ENCODE measurements at regions not wholly inside any gene's neighbourhood (a gene's known extent, or its start where the extent isn't known, plus 50 kb on each side); places are given as distances from the start of the nearest gene placed in this dataset.

GRCh38 chrX:10798041-10798440 is 177.7 kb upstream of the MID1 start:
- ChIA-PET CTCF (ENCODE audit: partially characterized antibody) (interaction anchor here (0.9 kb wide), 1 partner anchor 9 kb away, joined by 3 read pairs; no protein-coding TSS in a partner anchor), POLR2A (ENCODE audit: partially characterized antibody) (interaction anchor here (0.5 kb wide), 1 partner anchor 27 kb away, joined by 4 read pairs; no protein-coding TSS in a partner anchor)
- Histone ChIP-seq H3K27me3 (replicated peaks in 1 of 4; ENCODE audit: control insufficient read depth in 3 of 4, extremely low read depth in 1 of 4, insufficient read depth in 3 of 4, low read length in 3 of 4) (no peaks in the 10 kb centered on the region), H3K4me2 (ENCODE audit: insufficient read depth in 1 of 2, low read depth in 2 of 2, low read length in 2 of 2) (no peak overlapping the region), H2AK5ac (ENCODE audit: low read depth, low read length) (no peak overlapping the region), H2BK5ac (ENCODE audit: low read depth, low read length) (no peak overlapping the region), H3K79me1 (ENCODE audit: low read depth, low read length) (no peaks in the 10 kb centered on the region), H2BK120ac (replicated peaks; ENCODE audit: low read depth, low read length) (no peak overlapping the region), H3K9me3 (ENCODE audit: insufficient read depth in 2 of 2, low read depth in 1 of 2, low read length in 1 of 2) (no peaks in the 10 kb centered on the region), H4K5ac (ENCODE audit: insufficient read length, low read depth, low read length) (no peak overlapping the region), H3K36me3 (ENCODE audit: control insufficient read depth in 2 of 4, insufficient read depth in 4 of 4, low read length in 3 of 4) (no peaks in the 10 kb centered on the region), H3K4ac (replicated peaks; ENCODE audit: insufficient read length, low read depth, low read length) (no peak overlapping the region), H4K20me1 (replicated peaks in 1 of 2; ENCODE audit: control insufficient read depth in 1 of 2, insufficient read depth in 2 of 2, low read length in 2 of 2) (no peaks in the 10 kb centered on the region), H3K18ac (ENCODE audit: extremely low read depth, low read length) (no peak overlapping the region), H3K14ac (ENCODE audit: insufficient read length) (no peak overlapping the region), H4K8ac (ENCODE audit: extremely low read depth, insufficient read depth, low read length) (no peak overlapping the region), H2BK20ac (ENCODE audit: low read length) (no peak overlapping the region), H2BK12ac (ENCODE audit: low read depth, low read length) (no peak overlapping the region), H2AFZ (ENCODE audit: low read length) (no peak overlapping the region), H3K9ac (replicated peaks in 1 of 4; ENCODE audit: extremely low read depth in 1 of 4, low read depth in 3 of 4, low read length in 3 of 4) (no peak overlapping the region), H3K27ac (ENCODE audit: low read depth, low read length) (no peak overlapping the region), H2BK15ac (ENCODE audit: low read length) (no peak overlapping the region), H3K23ac (ENCODE audit: insufficient read length) (no peak overlapping the region), H3K79me2 (ENCODE audit: control insufficient read depth in 1 of 2, insufficient read depth in 2 of 2, low read length in 2 of 2) (no peaks in the 10 kb centered on the region), H3K23me2 (ENCODE audit: low read depth, low read length) (no peaks in the 10 kb centered on the region), H3K4me3 (ENCODE audit: extremely low read depth in 1 of 4, insufficient read depth in 2 of 4, low read depth in 3 of 4, low read length in 4 of 4) (no peak overlapping the region), H4K91ac (replicated peaks; ENCODE audit: insufficient read length, low read length) (no peak overlapping the region), H3K4me1 (replicated peaks in 1 of 4; ENCODE audit: control insufficient read depth in 3 of 4, insufficient read depth in 4 of 4, low read length in 3 of 4) (no peaks in the 10 kb centered on the region), H3K56ac (replicated peaks; ENCODE audit: insufficient read length, low read depth, low read length) (no peak overlapping the region)
- TF ChIP-seq RAD21 (IDR thresholded peaks at IDR 0.05 in 1 of 2, conservative IDR thresholded peaks at IDR 0.05 in 1 of 2; ENCODE audit: low read depth in 2 of 2, low read length in 2 of 2) (no peak), CHD2 (IDR thresholded peaks at IDR 0.05; ENCODE audit: low read length) (no peak), HDAC2 (IDR thresholded peaks at IDR 0.05; ENCODE audit: borderline replicate concordance in 1 of 2, low read depth in 2 of 2, low read length in 2 of 2) (no peak), EGR1 (IDR thresholded peaks at IDR 0.05; ENCODE audit: borderline replicate concordance, low read depth, low read length) (no peak), CTBP2 (IDR thresholded peaks at IDR 0.05; ENCODE audit: borderline replicate concordance, insufficient read depth, insufficient read length, low read length) (no peak), KDM4A (IDR thresholded peaks at IDR 0.05; ENCODE audit: low read depth, low read length, severe bottlenecking) (no peak)
- FAIRE-seq (no peak), DNase-seq (ENCODE audit: low read depth in 1 of 2, low spot score in 2 of 2) (no peak)
- WGBS, 2 experiments (ENCODE audit: extremely low coverage in 1 of 2, insufficient coverage in 1 of 2, insufficient read length in 1 of 2, insufficient replicate concordance in 2 of 2, low coverage in 1 of 2, low lambda C conversion rate in 2 of 2, missing lambda C conversion rate in 1 of 2), result 89% methylated on average over 3 of the region's 3 CpGs; no CpG with 5 or more reads in 1 of the 2 experiments
